Fibroblast of skin of back (primary cell): ENCODE measurements at regions not wholly inside any gene's neighbourhood (a gene's known extent, or its start where the extent isn't known, plus 50 kb on each side); places are given as distances from the start of the nearest gene placed in this dataset.
A peak's percentile ranks its signal among the peaks of the same experiment; 100 is the strongest.
"Not testable (repeated sequence)": the region's sequence is repeated elsewhere in the genome, so short reads cannot be mapped to it uniquely, and the experiment has no call there.

ENCODE experiments used
- DNase-seq: peaks from one replicate; pipeline ENCODE4 v3.0.0-alpha.2; 2013

GRCh38 chr6:115540077-115540869 is 520.4 kb downstream of the FRK start:
- DNase-seq = no peak

GRCh38 chr6:115539531-115539930 is 521.2 kb downstream of the FRK start:
- no peak for DNase-seq

GRCh38 chr6:115524821-115525220 is 535.9 kb downstream of the FRK start:
- no peak for DNase-seq

- not testable (repeated sequence) for DNase-seq
Observed at GRCh38 chr6:115521747-115522146, 538.9 kb downstream of the FRK start.

GRCh38 chr6:115514656-115515055 is 546.0 kb downstream of the FRK start:
- peak; percentile 84 for DNase-seq

GRCh38 chr6:115512923-115513322 is 547.8 kb downstream of the FRK start:
- DNase-seq = no peak

GRCh38 chr6:115511771-115512170 is 548.9 kb downstream of the FRK start:
- no peak for DNase-seq

- DNase-seq = not testable (repeated sequence)
Observed at GRCh38 chr6:115502432-115502831, 558.3 kb downstream of the FRK start.

- no peak for DNase-seq
Observed at GRCh38 chr6:115495184-115495583, 565.5 kb downstream of the FRK start.

GRCh38 chr6:115487331-115487730 is 573.4 kb downstream of the FRK start:
- DNase-seq = no peak

- no peak for DNase-seq
Observed at GRCh38 chr6:115485400-115485799, 575.3 kb downstream of the FRK start.

GRCh38 chr6:115480543-115480942 is 580.1 kb downstream of the FRK start:
- DNase-seq = not testable (repeated sequence)

- DNase-seq = no peak
Observed at GRCh38 chr6:115474443-115475041, 586.1 kb downstream of the FRK start.

- no peak for DNase-seq
Observed at GRCh38 chr6:115468272-115469005, 592.3 kb downstream of the FRK start.

- DNase-seq = no peak
Observed at GRCh38 chr6:115467726-115468125, 593.0 kb downstream of the FRK start.

GRCh38 chr6:115460913-115461312 is 599.8 kb downstream of the FRK start:
- DNase-seq = no peak

- no peak for DNase-seq
Observed at GRCh38 chr6:115456848-115457247, 603.8 kb downstream of the FRK start.

GRCh38 chr6:115443825-115444478 is 616.7 kb downstream of the FRK start:
- DNase-seq = no peak

- no peak for DNase-seq
Observed at GRCh38 chr6:115442323-115442722, 618.4 kb downstream of the FRK start.

- DNase-seq = peak; percentile 4
Observed at GRCh38 chr6:115441651-115442050, 619.0 kb downstream of the FRK start.

- DNase-seq = no peak
Observed at GRCh38 chr6:115415378-115415777, 645.3 kb downstream of the FRK start.

GRCh38 chr6:115414916-115415315 is 645.8 kb downstream of the FRK start:
- DNase-seq = not testable (repeated sequence)

GRCh38 chr6:115411756-115412155 is 648.9 kb downstream of the FRK start:
- DNase-seq = no peak
